A549 (cell line): ENCODE measurements at regions not wholly inside any gene's neighbourhood (a gene's known extent, or its start where the extent isn't known, plus 50 kb on each side); places are given as distances from the start of the nearest gene placed in this dataset.

Source experiments
- EHMT2 ChIP-seq: fragments of 200-600 bp; sonication (generic); IDR thresholded peaks from 2 replicates; pipeline ENCODE4 v1.6.1; 2016; ENCODE audit warnings: antibody characterized with exemption, low read depth, mild to moderate bottlenecking, moderate library complexity
- ESRRA ChIP-seq: fragments of 150-350 bp; IDR thresholded peaks from 2 replicates; pipeline ENCODE4 v1.6.1; 2014; ENCODE audit warnings: mild to moderate bottlenecking, low read length, borderline replicate concordance
- JUNB ChIP-seq: fragments of >200 bp; sonication (Bioruptor Twin); formaldehyde crosslinking; IDR thresholded peaks from 2 replicates; pipeline ENCODE4 v1.6.1; 2016
- MYC ChIP-seq: IDR thresholded peaks from 2 replicates; pipeline ENCODE4 v1.6.1; 2012; ENCODE audit warnings: mild to moderate bottlenecking, inconsistent platforms, low read length, improper control_type of control experiment, borderline replicate concordance
- NPAS2 ChIP-seq: fragments of 250-450 bp; sonication (Bioruptor Pico); IDR thresholded peaks from 2 replicates; pipeline ENCODE4 v1.8.0; 2022; ENCODE audit warnings: mild to moderate bottlenecking, moderate library complexity, borderline replicate concordance
- POLR2A ChIP-seq: IDR thresholded peaks from 2 replicates; pipeline ENCODE4 v1.6.1; 2012; ENCODE audit warnings: mild to moderate bottlenecking, low read length
- POLR2AphosphoS2 ChIP-seq: conservative IDR thresholded peaks from 2 replicates; pipeline ENCODE4 v1.6.1; 2012; ENCODE audit warnings: low read length, improper control_type of control experiment, inconsistent platforms
- SMC3 ChIP-seq: fragments of >200 bp; sonication (Bioruptor Twin); formaldehyde crosslinking; IDR thresholded peaks from 3 replicates; pipeline ENCODE4 v1.6.1; 2018; ENCODE audit warnings: inconsistent platforms
- TF ChIP-seq, protein P1 (sequence below): fragments of >200 bp; sonication (Bioruptor Twin); formaldehyde crosslinking; IDR thresholded peaks from 3 replicates; pipeline ENCODE4 v1.5.1; 2016
- TF ChIP-seq, protein P2 (sequence below): IDR thresholded peaks from 2 replicates; pipeline ENCODE4 v1.6.1; 2012
- TF ChIP-seq, protein P3 (sequence below): fragments of 450-650 bp; IDR thresholded peaks from 2 replicates; pipeline ENCODE4 v1.6.1; 2014; ENCODE audit warnings: antibody characterized with exemption

DNA sequence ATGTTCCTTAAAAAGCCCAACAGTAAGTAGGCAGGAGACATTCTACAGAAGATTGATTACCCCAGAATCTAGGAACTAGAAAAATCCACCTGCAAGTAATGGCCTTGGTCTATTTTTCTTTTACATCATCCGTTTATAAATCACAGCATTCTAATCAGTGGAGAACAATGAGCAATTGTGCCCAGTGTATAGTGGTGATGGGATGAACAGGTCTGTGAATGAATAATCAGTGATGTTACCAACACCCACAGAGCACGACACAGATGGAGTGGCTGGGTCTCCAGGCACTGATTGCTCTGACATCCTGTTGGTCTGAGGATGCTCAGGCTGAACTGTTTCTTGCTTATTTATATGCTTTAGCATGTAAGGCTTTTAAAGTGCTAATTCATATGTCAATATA is 1251.2 kb upstream of the CDH8 start:
- no peak for TF ChIP-seq SMC3
- TF ChIP-seq, protein P1, sequence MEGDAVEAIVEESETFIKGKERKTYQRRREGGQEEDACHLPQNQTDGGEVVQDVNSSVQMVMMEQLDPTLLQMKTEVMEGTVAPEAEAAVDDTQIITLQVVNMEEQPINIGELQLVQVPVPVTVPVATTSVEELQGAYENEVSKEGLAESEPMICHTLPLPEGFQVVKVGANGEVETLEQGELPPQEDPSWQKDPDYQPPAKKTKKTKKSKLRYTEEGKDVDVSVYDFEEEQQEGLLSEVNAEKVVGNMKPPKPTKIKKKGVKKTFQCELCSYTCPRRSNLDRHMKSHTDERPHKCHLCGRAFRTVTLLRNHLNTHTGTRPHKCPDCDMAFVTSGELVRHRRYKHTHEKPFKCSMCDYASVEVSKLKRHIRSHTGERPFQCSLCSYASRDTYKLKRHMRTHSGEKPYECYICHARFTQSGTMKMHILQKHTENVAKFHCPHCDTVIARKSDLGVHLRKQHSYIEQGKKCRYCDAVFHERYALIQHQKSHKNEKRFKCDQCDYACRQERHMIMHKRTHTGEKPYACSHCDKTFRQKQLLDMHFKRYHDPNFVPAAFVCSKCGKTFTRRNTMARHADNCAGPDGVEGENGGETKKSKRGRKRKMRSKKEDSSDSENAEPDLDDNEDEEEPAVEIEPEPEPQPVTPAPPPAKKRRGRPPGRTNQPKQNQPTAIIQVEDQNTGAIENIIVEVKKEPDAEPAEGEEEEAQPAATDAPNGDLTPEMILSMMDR = no peak
- TF ChIP-seq, protein P2, sequence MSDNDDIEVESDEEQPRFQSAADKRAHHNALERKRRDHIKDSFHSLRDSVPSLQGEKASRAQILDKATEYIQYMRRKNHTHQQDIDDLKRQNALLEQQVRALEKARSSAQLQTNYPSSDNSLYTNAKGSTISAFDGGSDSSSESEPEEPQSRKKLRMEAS = no peak
- no peak for TF ChIP-seq POLR2A
- no peak for TF ChIP-seq POLR2AphosphoS2
- TF ChIP-seq NPAS2 (CRISPR knock-in tag) = no peak
- no peak for TF ChIP-seq JUNB
- TF ChIP-seq ESRRA = no peak
- TF ChIP-seq, protein P3, sequence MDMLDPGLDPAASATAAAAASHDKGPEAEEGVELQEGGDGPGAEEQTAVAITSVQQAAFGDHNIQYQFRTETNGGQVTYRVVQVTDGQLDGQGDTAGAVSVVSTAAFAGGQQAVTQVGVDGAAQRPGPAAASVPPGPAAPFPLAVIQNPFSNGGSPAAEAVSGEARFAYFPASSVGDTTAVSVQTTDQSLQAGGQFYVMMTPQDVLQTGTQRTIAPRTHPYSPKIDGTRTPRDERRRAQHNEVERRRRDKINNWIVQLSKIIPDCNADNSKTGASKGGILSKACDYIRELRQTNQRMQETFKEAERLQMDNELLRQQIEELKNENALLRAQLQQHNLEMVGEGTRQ = no peak
- no peak for TF ChIP-seq EHMT2
- no peak for TF ChIP-seq MYC
